ENCODE measurements at regions not wholly inside any gene's neighbourhood (a gene's known extent, or its start where the extent isn't known, plus 50 kb on each side); places are given as distances from the start of the nearest gene placed in this dataset.
"Not testable (repeated sequence)": the region's sequence is repeated elsewhere in the genome, so short reads cannot be mapped to it uniquely, and the experiment has no call there.

- intact Hi-C loops (cut with DNase I; ENCODE audit: low total_unique reads), result not testable (repeated sequence)
- WGBS, 2 donors, result 94 to 99% methylated on average over 8 to 10 of the region's 10 CpGs
Observed at GRCh38 chr16:21533474-21533873, 65.9 kb upstream of the METTL9 start.

GRCh38 chr16:21534561-21534960 is 64.8 kb upstream of the METTL9 start:
- H3K27me3 ChIP-seq; intact Hi-C loops (cut with DNase I; ENCODE audit: low total_unique reads); H3K4me3 ChIP-seq; H3K27ac ChIP-seq; DNase-seq; H3K36me3 ChIP-seq (ENCODE audit: low read depth, missing control alignments); H3K9me3 ChIP-seq; H3K4me1 ChIP-seq: not testable (repeated sequence)
- 88 to 92% methylated on average over 7 of the region's 7 CpGs for WGBS, 2 donors

More at GRCh38 chr16:21533474-21533873, 65.9 kb upstream of the METTL9 start:
- H3K4me3 ChIP-seq; H3K9me3 ChIP-seq; DNase-seq; H3K36me3 ChIP-seq (ENCODE audit: low read depth, missing control alignments); H3K4me1 ChIP-seq; H3K27ac ChIP-seq; H3K27me3 ChIP-seq: not testable (repeated sequence)

DNA sequence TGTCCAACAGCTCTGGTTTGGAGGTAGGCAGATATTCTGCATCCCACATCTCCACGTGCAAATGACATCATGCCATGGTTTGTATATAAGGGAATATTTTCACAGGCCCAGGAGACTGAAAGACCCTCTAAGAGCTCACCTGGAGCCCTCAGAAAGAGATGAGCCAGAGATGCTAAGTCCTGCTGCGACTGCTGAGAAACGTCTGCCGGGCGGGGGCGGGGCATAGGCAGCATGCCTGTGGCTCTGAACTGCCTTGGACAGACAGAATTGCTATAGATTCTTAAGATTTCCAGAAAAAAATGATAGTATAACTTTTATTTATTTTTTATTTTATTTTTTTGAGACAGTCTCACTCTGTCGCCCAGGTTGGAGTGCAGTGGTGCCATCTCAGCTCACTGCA is 64.2 kb upstream of the METTL9 start:
- H3K27ac ChIP-seq; H3K9me3 ChIP-seq; intact Hi-C loops (cut with DNase I; ENCODE audit: low total_unique reads); H3K4me1 ChIP-seq; H3K36me3 ChIP-seq (ENCODE audit: low read depth, missing control alignments); H3K4me3 ChIP-seq; DNase-seq; H3K27me3 ChIP-seq: not testable (repeated sequence)
- WGBS, 2 donors, result 88 to 93% methylated on average over 5 of the region's 7 CpGs

DNA sequence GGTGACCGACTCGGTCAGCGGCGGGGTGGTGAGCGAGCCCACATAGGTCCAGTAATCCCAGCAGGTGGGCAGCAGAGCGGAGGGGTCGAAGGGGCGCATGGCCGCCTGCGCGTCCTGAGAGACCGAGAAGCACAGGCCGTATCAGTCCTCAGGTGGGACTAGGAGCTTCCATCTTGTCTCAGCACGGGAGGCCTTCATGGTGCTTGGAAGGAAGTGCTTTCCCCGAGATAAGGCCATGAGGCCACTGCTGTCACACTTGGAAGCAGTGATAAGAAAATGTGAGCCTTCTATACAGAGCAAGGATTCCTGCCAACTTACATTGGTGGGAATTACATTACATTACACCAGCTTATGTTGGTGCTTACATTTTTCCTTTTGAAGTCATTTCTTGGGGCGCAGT is 62.6 kb upstream of the METTL9 start:
- intact Hi-C loops (cut with DNase I; ENCODE audit: low total_unique reads); H3K27me3 ChIP-seq; DNase-seq; H3K27ac ChIP-seq; H3K36me3 ChIP-seq (ENCODE audit: low read depth, missing control alignments); H3K4me1 ChIP-seq; H3K4me3 ChIP-seq; H3K9me3 ChIP-seq: not testable (repeated sequence)
- WGBS, 2 donors, result 91 to 92% methylated on average over 10 to 15 of the region's 16 CpGs

DNA sequence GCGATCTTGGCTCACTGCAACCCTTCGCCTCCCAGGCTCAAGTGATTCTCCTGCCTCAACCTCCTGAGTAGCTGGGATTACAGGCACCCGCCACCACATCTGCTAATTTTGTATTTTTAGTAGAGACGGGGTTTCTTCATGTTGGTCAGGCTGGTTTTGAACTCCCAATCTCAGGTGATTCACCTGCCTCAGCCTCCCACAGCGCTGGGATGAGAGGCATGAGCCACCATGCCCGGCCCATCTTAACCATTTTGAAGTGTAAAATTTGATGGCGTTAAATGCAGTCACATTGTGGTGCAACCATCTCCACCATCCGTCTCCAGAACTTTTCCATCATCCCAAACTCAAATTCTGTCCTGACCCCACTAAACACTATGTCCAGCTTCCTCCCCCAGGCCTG is 61.8 kb upstream of the METTL9 start:
- not testable (repeated sequence) for H3K27ac ChIP-seq

GRCh38 chr16:21539107-21539618 is 60.2 kb upstream of the METTL9 start:
- H3K36me3 ChIP-seq (ENCODE audit: low read depth, missing control alignments); H3K9me3 ChIP-seq; H3K4me3 ChIP-seq; intact Hi-C loops (cut with DNase I; ENCODE audit: low total_unique reads); DNase-seq; H3K4me1 ChIP-seq; H3K27ac ChIP-seq; H3K27me3 ChIP-seq: not testable (repeated sequence)
- WGBS, 2 donors, result 81 to 84% methylated on average over 9 of the region's 9 CpGs

More for the DNA sequence above, 61.8 kb upstream of the METTL9 start:
- intact Hi-C loops (cut with DNase I; ENCODE audit: low total_unique reads); H3K4me3 ChIP-seq; DNase-seq; H3K4me1 ChIP-seq; H3K36me3 ChIP-seq (ENCODE audit: low read depth, missing control alignments); H3K27me3 ChIP-seq; H3K9me3 ChIP-seq: not testable (repeated sequence)
- 90 to 96% methylated on average over 8 of the region's 8 CpGs for WGBS, 2 donors

GRCh38 chr16:21540770-21541433 is 58.5 kb upstream of the METTL9 start:
- H3K4me3 ChIP-seq; H3K27ac ChIP-seq; H3K27me3 ChIP-seq; H3K36me3 ChIP-seq (ENCODE audit: low read depth, missing control alignments); intact Hi-C loops (cut with DNase I; ENCODE audit: low total_unique reads); H3K9me3 ChIP-seq; H3K4me1 ChIP-seq; DNase-seq: not testable (repeated sequence)
- WGBS, 2 donors, result 88% methylated on average over 21 of the region's 21 CpGs

- intact Hi-C loops (cut with DNase I; ENCODE audit: low total_unique reads); H3K4me3 ChIP-seq; H3K4me1 ChIP-seq; H3K9me3 ChIP-seq; H3K36me3 ChIP-seq (ENCODE audit: low read depth, missing control alignments); H3K27ac ChIP-seq; DNase-seq; H3K27me3 ChIP-seq: not testable (repeated sequence)
- WGBS, 2 donors, result 77 to 80% methylated on average over 7 of the region's 10 CpGs
Observed at GRCh38 chr16:21541611-21542051, 57.7 kb upstream of the METTL9 start.

- H3K36me3 ChIP-seq (ENCODE audit: low read depth, missing control alignments); H3K27me3 ChIP-seq; H3K4me1 ChIP-seq; intact Hi-C loops (cut with DNase I; ENCODE audit: low total_unique reads); H3K27ac ChIP-seq; H3K9me3 ChIP-seq; DNase-seq; H3K4me3 ChIP-seq: not testable (repeated sequence)
- WGBS, 2 donors, result 83 to 88% methylated on average over 11 to 12 of the region's 15 CpGs
Observed at GRCh38 chr16:21542075-21542474, 57.3 kb upstream of the METTL9 start.

DNA sequence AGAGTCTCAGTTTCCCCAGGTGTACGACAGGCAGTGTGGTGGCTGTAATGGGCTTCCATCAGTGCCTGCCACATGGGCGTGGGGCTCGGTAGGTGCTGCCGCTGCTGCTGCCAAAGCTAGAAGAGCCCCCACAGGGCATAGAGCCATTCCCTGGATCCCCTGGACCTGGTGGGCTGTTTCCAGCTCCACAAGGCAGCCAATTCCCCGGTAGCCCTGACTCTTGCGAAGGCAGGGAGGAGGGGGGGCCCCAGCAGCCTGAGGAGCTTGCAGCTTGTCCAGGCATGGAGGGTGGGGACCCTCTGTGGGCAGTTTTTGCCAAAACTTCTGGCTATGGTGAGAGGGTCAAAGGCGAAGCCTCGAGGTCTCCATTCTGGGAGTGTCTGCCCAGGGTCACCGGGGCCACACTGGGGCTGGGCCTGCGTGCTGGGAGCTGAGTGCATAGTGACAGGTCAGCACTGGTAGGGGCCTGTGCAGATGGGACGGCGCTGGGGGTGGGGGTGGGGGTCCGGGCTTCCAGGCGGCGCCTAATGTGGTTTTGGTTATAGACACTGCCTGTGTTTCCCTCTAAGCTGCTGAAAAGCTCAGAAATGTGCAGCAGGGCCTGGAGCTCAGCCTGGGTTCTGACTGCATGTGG is 56.8 kb upstream of the METTL9 start:
- DNase-seq, H3K4me3 ChIP-seq: not testable (repeated sequence)
- 88% methylated on average over 3 of the region's 15 CpGs; no CpG with 5 or more reads in 1 of the 2 donors for WGBS, 2 donors

DNA sequence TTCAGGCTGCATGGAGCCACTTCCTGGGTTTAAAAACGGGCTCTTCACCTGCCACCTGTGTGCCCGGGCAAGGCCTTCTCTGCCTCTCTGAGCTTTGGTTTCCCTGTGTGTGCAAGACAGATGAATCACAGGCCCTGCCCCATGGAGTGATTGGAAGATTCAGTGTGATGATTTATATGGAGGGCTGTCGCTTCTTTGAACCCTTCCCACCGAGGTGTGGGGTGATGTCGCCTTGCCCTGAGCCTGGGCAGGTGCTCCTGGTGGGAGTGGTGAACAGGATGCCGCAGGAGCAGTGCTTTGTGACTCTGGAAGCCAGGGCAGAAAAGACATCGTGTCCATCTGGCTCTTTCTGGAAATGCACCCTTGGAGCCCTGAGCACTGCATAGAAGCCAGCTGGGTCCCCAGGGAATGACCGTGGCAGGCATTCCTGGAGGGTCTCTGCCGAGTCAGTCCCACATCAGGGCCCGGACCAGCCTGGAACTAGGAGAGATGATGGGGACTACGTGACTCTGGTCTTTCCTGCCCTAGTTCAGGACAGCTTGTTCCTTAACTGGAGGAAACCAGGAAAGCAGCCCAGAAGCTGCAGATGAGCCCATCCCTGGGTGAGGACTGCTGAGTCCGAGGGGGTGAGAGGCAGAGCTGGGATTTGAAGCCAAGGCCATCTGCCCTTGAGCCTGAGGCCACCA is 56.1 kb upstream of the METTL9 start:
- H3K36me3 ChIP-seq (ENCODE audit: low read depth, missing control alignments); H3K9me3 ChIP-seq; H3K4me3 ChIP-seq; H3K27me3 ChIP-seq; DNase-seq; intact Hi-C loops (cut with DNase I; ENCODE audit: low total_unique reads); H3K4me1 ChIP-seq: not testable (repeated sequence)
- WGBS, 2 donors, result 41 to 71% methylated on average over 12 of the region's 12 CpGs
- H3K27ac ChIP-seq, result peak overlapping the region in 1 of 2 donors; percentile 30

More for the DNA sequence above, 56.8 kb upstream of the METTL9 start:
- intact Hi-C loops (cut with DNase I; ENCODE audit: low total_unique reads); H3K4me1 ChIP-seq; H3K27me3 ChIP-seq; H3K36me3 ChIP-seq (ENCODE audit: low read depth, missing control alignments); H3K27ac ChIP-seq; H3K9me3 ChIP-seq: not testable (repeated sequence)

All from testis (tissue), 2 donors.